K562 (cell line): ENCODE measurements at regions not wholly inside any gene's neighbourhood (a gene's known extent, or its start where the extent isn't known, plus 50 kb on each side); places are given as distances from the start of the nearest gene placed in this dataset.

Source experiments
- ATAC-seq: fragments of 200-7000 bp; cut with Tn5 transposase; 3 replicates; pipeline ENCODE4 v1.9.1; 2020; ENCODE audit warnings: moderate library complexity
- BruUV-seq: library from RNA; stranded (reverse); fragments of 400-500 nt; replicated peaks from 2 replicates; lab custom pipeline; 2021; lab: Mats Ljungman, UMichigan
- CTCF ChIA-PET: fragments of 300-600 bp; formaldehyde crosslinking; extraction: SDS; loops from one replicate; lab custom pipeline; 2021; ENCODE audit warnings: low intra/inter-chr PET ratio; lab: Yijun Ruan, JAX
- POLR2A ChIA-PET: fragments of 300-600, 350-650 bp; sonication (Branson Sonifier 250); formaldehyde crosslinking; extraction: SDS; loops from one replicate; lab custom pipeline; 2021; ENCODE audit warnings: antibody characterized with exemption, inconsistent platforms; lab: Yijun Ruan, JAX
- DNase-seq, 4 experiments: peaks; one replicate each; pipeline versions ENCODE4 v3.0.0 to v3.0.0-alpha.2; 2011 to 2018; ENCODE audit warnings: low spot score in 3 of 4, mixed read lengths in 3 of 4; ENCODE audit errors: extremely low read depth in 1 of 4
- FAIRE-seq: peaks from 2 replicates; lab custom pipeline; 2011; peaks lifted over from hg19 to GRCh38; lab: Jason Lieb, UNC
- H2AFZ ChIP-seq: 2 replicates; pipeline ENCODE4 v1.6.0; 2011; ENCODE audit warnings: low read depth, low read length, control low read depth, inconsistent platforms
- H3K27ac ChIP-seq: fragments of 200-600 bp; 3 replicates; pipeline ENCODE4 v1.8.0; 2011; ENCODE audit warnings: low read depth, mild to moderate bottlenecking, control low read depth, inconsistent platforms, low read length, moderate library complexity, mixed read lengths; ENCODE audit errors: extremely low read depth
- H3K27me3 ChIP-seq, 2 experiments: fragments of 300-600 bp in 1 of 2; 2 replicates in 1 of 2; 3 replicates in 1 of 2; pipeline versions ENCODE4 v1.6.0 to v1.8.0; 2011; ENCODE audit warnings: inconsistent platforms in 2 of 2, low read length in 2 of 2, mild to moderate bottlenecking in 1 of 2, mixed read lengths in 1 of 2, moderate library complexity in 1 of 2; ENCODE audit not compliant: control insufficient read depth in 2 of 2, insufficient read depth in 2 of 2
- H3K36me3 ChIP-seq: fragments of 300-600 bp; 3 replicates; pipeline ENCODE4 v1.8.0; 2011; ENCODE audit warnings: mild to moderate bottlenecking, low read length, inconsistent platforms; ENCODE audit not compliant: control insufficient read depth, insufficient read depth
- H3K4me1 ChIP-seq, 2 experiments: fragments of 200-600 bp in 1 of 2; replicated peaks in 1 of 2; 2 replicates in 1 of 2; 3 replicates in 1 of 2; pipeline versions ENCODE4 v1.5.1 to v1.8.0; 2011; ENCODE audit warnings: inconsistent platforms in 2 of 2, low read length in 2 of 2, mild to moderate bottlenecking in 1 of 2, mixed read lengths in 1 of 2, moderate library complexity in 1 of 2; ENCODE audit not compliant: control insufficient read depth in 2 of 2, insufficient read depth in 2 of 2
- H3K4me2 ChIP-seq: 2 replicates; pipeline ENCODE4 v1.6.1; 2011; ENCODE audit warnings: low read length, control low read depth, inconsistent platforms, mixed read lengths; ENCODE audit not compliant: insufficient read depth
- H3K4me3 ChIP-seq: fragments of 200-600 bp; sonication (generic), shearing (Covaris generic); 2 replicates; pipeline ENCODE4 v1.5.1; 2016; ENCODE audit warnings: control low read depth, inconsistent platforms
- H3K79me2 ChIP-seq: fragments of 200-600 bp; 3 replicates; pipeline ENCODE4 v1.8.0; 2011; ENCODE audit warnings: low read length, inconsistent platforms; ENCODE audit not compliant: control insufficient read depth, insufficient read depth
- H3K9ac ChIP-seq, 2 experiments: 2 replicates each; pipeline versions ENCODE4 v1.6.0 to v1.6.1; 2011; ENCODE audit warnings: low read depth in 2 of 2, low read length in 2 of 2, control low read depth in 1 of 2, inconsistent platforms in 1 of 2, mild to moderate bottlenecking in 1 of 2, mixed read lengths in 1 of 2; ENCODE audit not compliant: insufficient read depth in 1 of 2
- H3K9me1 ChIP-seq: one replicate; pipeline ENCODE4 v1.6.0; 2011; ENCODE audit warnings: inconsistent platforms, mild to moderate bottlenecking, low read length, moderate library complexity; ENCODE audit not compliant: control insufficient read depth, insufficient read depth
- H3K9me3 ChIP-seq: replicated peaks from 2 replicates; pipeline ENCODE4 v1.5.1; 2011; ENCODE audit warnings: low read depth, low read length, inconsistent platforms; ENCODE audit not compliant: control insufficient read depth, insufficient read depth
- H4K20me1 ChIP-seq: replicated peaks from 2 replicates; pipeline ENCODE4 v1.6.1; 2011; ENCODE audit warnings: low read length, inconsistent platforms, mixed read lengths; ENCODE audit not compliant: control insufficient read depth, insufficient read depth
- CBX8 ChIP-seq: fragments of 200-600 bp; sonication (generic); IDR thresholded peaks from 2 replicates; pipeline ENCODE4 v1.6.1; 2012; ENCODE audit warnings: borderline replicate concordance, mixed run types, low read depth, mild to moderate bottlenecking, moderate library complexity, mixed read lengths, low read length, control low read depth, inconsistent platforms; ENCODE audit not compliant: poor library complexity, severe bottlenecking; ENCODE audit errors: extremely low read depth
- EGR1 ChIP-seq: fragments of 450-650 bp; conservative IDR thresholded peaks from 2 replicates; pipeline ENCODE4 v1.6.1; 2017; ENCODE audit warnings: mild to moderate bottlenecking
- FOXA3 ChIP-seq, 2 experiments: fragments of 450-650 bp in 1 of 2; sonication (generic) in 1 of 2; formaldehyde crosslinking; IDR thresholded peaks in 1 of 2; conservative IDR thresholded peaks in 1 of 2; 2 replicates each; pipeline versions ENCODE4 v1.4.0 to v1.8.0; 2020 to 2022; ENCODE audit warnings: mild to moderate bottlenecking in 2 of 2, missing genetic modification reagents in 1 of 2
- GATAD2B ChIP-seq: fragments of 450-650 bp; IDR thresholded peaks from 2 replicates; pipeline ENCODE4 v1.6.1; 2017; ENCODE audit warnings: mild to moderate bottlenecking, borderline replicate concordance
- HCFC1 ChIP-seq: IDR thresholded peaks from 2 replicates; pipeline ENCODE4 v1.6.1; 2012; ENCODE audit warnings: low read depth, low read length, improper control_type of control experiment
- HNRNPLL ChIP-seq: fragments of 200-400 bp; formaldehyde crosslinking; IDR thresholded peaks from 2 replicates; pipeline ENCODE4 v1.6.1; 2017; ENCODE audit warnings: low read length, low read depth, mild to moderate bottlenecking; ENCODE audit not compliant: poor library complexity, severe bottlenecking
- HSF4 ChIP-seq: fragments of 250-450 bp; sonication (Bioruptor Pico); IDR thresholded peaks from 2 replicates; pipeline ENCODE4 v2.1.2; 2022; ENCODE audit warnings: mild to moderate bottlenecking, moderate library complexity, borderline replicate concordance
- NFIC ChIP-seq: fragments of 450-650 bp; IDR thresholded peaks from 2 replicates; pipeline ENCODE4 v1.6.1; 2017; ENCODE audit warnings: mild to moderate bottlenecking, inconsistent platforms
- SNRNP70 ChIP-seq: fragments of 200-400 bp; formaldehyde crosslinking; optimal IDR thresholded peaks from 2 replicates; pipeline ENCODE3; 2017; ENCODE audit warnings: low read depth, low read length
- THRAP3 ChIP-seq: fragments of 450-650 bp; IDR thresholded peaks from 2 replicates; pipeline ENCODE4 v1.6.1; 2016; ENCODE audit warnings: mild to moderate bottlenecking, inconsistent platforms, borderline replicate concordance
- ZBED1 ChIP-seq: IDR thresholded peaks from 2 replicates; pipeline ENCODE4 v1.6.1; 2014
- ZBTB7A ChIP-seq: IDR thresholded peaks from 2 replicates; pipeline ENCODE4 v1.6.1; 2011; ENCODE audit warnings: low read depth, mild to moderate bottlenecking, low read length, moderate library complexity, borderline replicate concordance; ENCODE audit not compliant: control insufficient read depth
- ZKSCAN3 ChIP-seq: fragments of 250-450 bp; sonication (Bioruptor Pico); IDR thresholded peaks from 2 replicates; pipeline ENCODE4 v1.4.0; 2020
- ZNF232 ChIP-seq: sonication (generic); formaldehyde crosslinking; IDR thresholded peaks from 2 replicates; pipeline ENCODE4 v1.8.0; 2022; ENCODE audit warnings: mild to moderate bottlenecking, missing genetic modification reagents
- ZNF311 ChIP-seq: fragments of 250-450 bp; sonication (Bioruptor Pico); IDR thresholded peaks from 2 replicates; pipeline ENCODE4 v1.4.0; 2020; ENCODE audit warnings: mild to moderate bottlenecking, moderate library complexity
- ZNF57 ChIP-seq: fragments of 450-650 bp; formaldehyde crosslinking; IDR thresholded peaks from 2 replicates; pipeline ENCODE4 v1.4.0; 2020; ENCODE audit warnings: mild to moderate bottlenecking, moderate library complexity
- ZNF655 ChIP-seq: fragments of 250-450 bp; sonication (Bioruptor Pico); IDR thresholded peaks from 2 replicates; pipeline ENCODE4 v1.5.0; 2021
- ZNF707 ChIP-seq: fragments of 250-450 bp; sonication (Bioruptor Pico); conservative IDR thresholded peaks from 2 replicates; pipeline ENCODE4 v1.8.0; 2022; ENCODE audit warnings: inconsistent platforms, mild to moderate bottlenecking, moderate library complexity
- WGBS: fragments of 100-300 bp; shearing (Covaris generic); methylation state at CpG from one replicate; pipeline ENCODE4 v1.1.6; 2016; ENCODE audit warnings: low coverage, mixed read lengths; ENCODE audit not compliant: insufficient coverage; ENCODE audit errors: missing lambda C conversion rate; 5-methylcytosine and 5-hydroxymethylcytosine counted together
- in situ Hi-C: fragments of 300-500 bp; cut with MboI; formaldehyde crosslinking; loops from 4 replicates; pipeline ENCODE4 v1.15.0; 2018; ENCODE audit warnings: inconsistent platforms, mixed read lengths
- intact Hi-C: fragments of 100-400 bp; cut with micrococcal nuclease; formaldehyde crosslinking; loops from 2 replicates; pipeline ENCODE4 v1.14.2; 2022

- H3K27me3 ChIP-seq: no peaks in the 10 kb centered on the region; a peak in 1 of 5 replicates
- CTCF ChIA-PET: no interaction called here
- no peak for TF ChIP-seq HCFC1
- TF ChIP-seq HSF4: no peak
- TF ChIP-seq THRAP3: no peak
- TF ChIP-seq ZBED1: no peak
- no peak for TF ChIP-seq ZBTB7A
- no peak for TF ChIP-seq ZNF311 (CRISPR knock-in tag)
- no peak for TF ChIP-seq ZNF707 (CRISPR knock-in tag)
- TF ChIP-seq GATAD2B: no peak
- no peak for TF ChIP-seq HNRNPLL
- no peak for TF ChIP-seq ZNF57 (CRISPR knock-in tag)
- no peak for TF ChIP-seq NFIC
- TF ChIP-seq FOXA3 (CRISPR knock-in tag; conservative IDR thresholded peaks at IDR 0.05 in 1 of 2, IDR thresholded peaks at IDR 0.05 in 1 of 2): no peak
- TF ChIP-seq ZNF655 (CRISPR knock-in tag): no peak
- TF ChIP-seq ZKSCAN3 (CRISPR knock-in tag): no peak
- no peak for TF ChIP-seq EGR1
- TF ChIP-seq ZNF232 (CRISPR knock-in tag): no peak
- TF ChIP-seq SNRNP70: no peak
- no peak for TF ChIP-seq CBX8
- H3K36me3 ChIP-seq: no peaks in the 10 kb centered on the region
- no peaks in the 10 kb centered on the region for H3K79me2 ChIP-seq
- no peak for ATAC-seq
- BruUV-seq: no TSS peak
- in situ Hi-C loops (no loop called here), intact Hi-C loops (no loop called here)
- no peak overlapping the region for H3K4me3 ChIP-seq
- no peaks in the 10 kb centered on the region for H4K20me1 ChIP-seq
- H3K9me3 ChIP-seq: no peaks in the 10 kb centered on the region
- no peak for DNase-seq
- 35% methylated on average over 7 of the region's 7 CpGs for whole genome bisulfite sequencing
- FAIRE-seq: no peak
- H2AFZ ChIP-seq: no peak overlapping the region
- POLR2A ChIA-PET: interaction anchor here (0.5 to 1.7 kb wide), 3 partner anchors 14 to 920 kb away, joined by 3 to 5 read pairs (median 3); no protein-coding TSS in a partner anchor
- no peak overlapping the region for H3K9ac ChIP-seq
- no peak overlapping the region for H3K4me2 ChIP-seq
- no peaks in the 10 kb centered on the region; a peak in 1 of 5 replicates for H3K4me1 ChIP-seq
- H3K9me1 ChIP-seq: no peaks in the 10 kb centered on the region
- H3K27ac ChIP-seq: no peak overlapping the region
Observed at GRCh38 chr14:22450266-22450665, 138.8 kb downstream of the DAD1 start.
